GM18870 (cell line): ENCODE measurements at regions not wholly inside any gene's neighbourhood (a gene's known extent, or its start where the extent isn't known, plus 50 kb on each side); places are given as distances from the start of the nearest gene placed in this dataset.
A peak's percentile ranks its signal among the peaks of the same experiment; 100 is the strongest.

ENCODE experiments used
- ATAC-seq: cut with Tn5 transposase; IDR thresholded peaks from one replicate; pipeline ENCODE4 v1.9.1; 2021; ENCODE audit warnings: moderate library complexity; ENCODE audit not compliant: unreplicated experiment

GRCh38 chr7:136050462-136050847, 73.3 kb upstream of the MTPN start:
- no peak for ATAC-seq

- no peak for ATAC-seq
These were observed 72.8 kb upstream of the MTPN start for GRCh38 chr7:136049818-136050461.

GRCh38 chr7:136049117-136049516, 72.0 kb upstream of the MTPN start:
- ATAC-seq: no peak

- ATAC-seq: no peak
These were observed 69.4 kb upstream of the MTPN start for GRCh38 chr7:136046548-136046947.

- ATAC-seq: no peak
These were observed 68.8 kb upstream of the MTPN start for GRCh38 chr7:136045992-136046391.

GRCh38 chr7:136045181-136045580, 68.0 kb upstream of the MTPN start:
- ATAC-seq: no peak

- ATAC-seq: no peak
These were observed 62.6 kb upstream of the MTPN start for GRCh38 chr7:136039577-136040345.

GRCh38 chr7:136036336-136036735, 59.2 kb upstream of the MTPN start:
- ATAC-seq: no peak

- ATAC-seq: no peak
These were observed 57.0 kb upstream of the MTPN start for GRCh38 chr7:136034132-136034531.

GRCh38 chr7:136033413-136034031, 56.4 kb upstream of the MTPN start:
- ATAC-seq: no peak

- ATAC-seq: peak; percentile 97
These were observed 53.7 kb upstream of the MTPN start for GRCh38 chr7:136030867-136031318.

GRCh38 chr7:136030330-136030729, 53.2 kb upstream of the MTPN start:
- no peak for ATAC-seq

GRCh38 chr7:136027160-136027559, 50.0 kb upstream of the MTPN start:
- no peak for ATAC-seq
